ENCODE measurements at regions not wholly inside any gene's neighbourhood (a gene's known extent, or its start where the extent isn't known, plus 50 kb on each side); places are given as distances from the start of the nearest gene placed in this dataset.

GRCh38 chr21:38875694-38876492 lies 70.2 kb downstream of the ETS2 start:
- no peak for DNase-seq
- H3K4me1 ChIP-seq: no peaks in the 10 kb centered on the region

More at GRCh38 chr21:38875694-38876492, 70.2 kb downstream of the ETS2 start:
- Histone ChIP-seq H3K36me3 (no peaks in the 10 kb centered on the region), H3K9me3 (peaks cover 0 to 16% (median 12%) of the 10 kb centered on the region in 8 donors), H3K27ac (no peak overlapping the region), H3K4me3 (no peak overlapping the region), H3K27me3 (replicated peaks in 1 of 7) (no peaks in the 10 kb centered on the region)
- intact Hi-C loops (cut with DNase I; ENCODE audit: low total_unique reads): no loop called here
- 67 to 80% (median 73%) methylated on average over 10 of the region's 10 CpGs for WGBS, 5 donors
- TF ChIP-seq POLR2AphosphoS5 (IDR thresholded peaks at IDR 0.05) (no peak), POLR2A (IDR thresholded peaks at IDR 0.05) (no peak)
- TF ChIP-seq, protein P1, sequence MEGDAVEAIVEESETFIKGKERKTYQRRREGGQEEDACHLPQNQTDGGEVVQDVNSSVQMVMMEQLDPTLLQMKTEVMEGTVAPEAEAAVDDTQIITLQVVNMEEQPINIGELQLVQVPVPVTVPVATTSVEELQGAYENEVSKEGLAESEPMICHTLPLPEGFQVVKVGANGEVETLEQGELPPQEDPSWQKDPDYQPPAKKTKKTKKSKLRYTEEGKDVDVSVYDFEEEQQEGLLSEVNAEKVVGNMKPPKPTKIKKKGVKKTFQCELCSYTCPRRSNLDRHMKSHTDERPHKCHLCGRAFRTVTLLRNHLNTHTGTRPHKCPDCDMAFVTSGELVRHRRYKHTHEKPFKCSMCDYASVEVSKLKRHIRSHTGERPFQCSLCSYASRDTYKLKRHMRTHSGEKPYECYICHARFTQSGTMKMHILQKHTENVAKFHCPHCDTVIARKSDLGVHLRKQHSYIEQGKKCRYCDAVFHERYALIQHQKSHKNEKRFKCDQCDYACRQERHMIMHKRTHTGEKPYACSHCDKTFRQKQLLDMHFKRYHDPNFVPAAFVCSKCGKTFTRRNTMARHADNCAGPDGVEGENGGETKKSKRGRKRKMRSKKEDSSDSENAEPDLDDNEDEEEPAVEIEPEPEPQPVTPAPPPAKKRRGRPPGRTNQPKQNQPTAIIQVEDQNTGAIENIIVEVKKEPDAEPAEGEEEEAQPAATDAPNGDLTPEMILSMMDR (IDR thresholded peaks at IDR 0.05 in 8 of 11, conservative IDR thresholded peaks at IDR 0.05 in 3 of 11): no peak

Small RNA genes in the stretch of these regions (small RNA-seq; reads per million reads assigned to genes)
- gene RF00091: 0 reads per million in 4 donors
